ENCODE measurements at regions not wholly inside any gene's neighbourhood (a gene's known extent, or its start where the extent isn't known, plus 50 kb on each side); places are given as distances from the start of the nearest gene placed in this dataset.

DNA sequence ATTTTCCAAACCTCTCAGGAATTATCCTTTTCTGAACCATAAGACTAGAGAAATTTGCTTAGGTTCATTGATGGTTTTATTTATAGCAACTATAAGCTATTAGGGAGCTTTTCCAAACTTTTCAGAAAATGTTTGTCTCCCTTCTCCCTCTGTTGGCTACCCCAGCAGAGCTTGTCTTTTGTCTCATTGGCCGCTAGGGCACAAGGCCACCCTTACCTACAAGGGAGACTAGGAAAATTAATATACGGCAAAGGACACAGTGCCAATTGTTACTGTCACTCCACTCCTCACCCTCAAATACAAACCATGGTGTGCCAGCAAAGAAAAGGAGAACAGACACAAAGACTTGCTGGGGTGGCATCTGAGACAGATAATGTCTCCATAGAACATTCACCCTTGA, 471.4 kb downstream of the XPNPEP1 start:
- no peaks in the 10 kb centered on the region for H3K4me1 ChIP-seq (ENCODE audit: insufficient read depth, low read length, poor library complexity, severe bottlenecking)
- no peak overlapping the region for H3K4me2 ChIP-seq (ENCODE audit: low read depth, low read length, poor library complexity, severe bottlenecking)
- no peaks in the 10 kb centered on the region for H3F3A ChIP-seq (ENCODE audit: low read depth)
- H3K79me2 ChIP-seq (ENCODE audit: insufficient read depth, low read length) = no peaks in the 10 kb centered on the region
- no peak overlapping the region for H2AFZ ChIP-seq (ENCODE audit: low read length)
- no peaks in the 10 kb centered on the region for H3K9me3 ChIP-seq (ENCODE audit: insufficient read depth, low read depth, low read length)
- no peak overlapping the region for H3K4me3 ChIP-seq (ENCODE audit: low read length, poor library complexity, severe bottlenecking)
- H3K9me2 ChIP-seq (replicated peaks; ENCODE audit: low read depth, low read length) = no peaks in the 10 kb centered on the region
- no peak for TF ChIP-seq EZH2phosphoT487 (IDR thresholded peaks at IDR 0.05; ENCODE audit: borderline replicate concordance)
- TF ChIP-seq, protein P1, sequence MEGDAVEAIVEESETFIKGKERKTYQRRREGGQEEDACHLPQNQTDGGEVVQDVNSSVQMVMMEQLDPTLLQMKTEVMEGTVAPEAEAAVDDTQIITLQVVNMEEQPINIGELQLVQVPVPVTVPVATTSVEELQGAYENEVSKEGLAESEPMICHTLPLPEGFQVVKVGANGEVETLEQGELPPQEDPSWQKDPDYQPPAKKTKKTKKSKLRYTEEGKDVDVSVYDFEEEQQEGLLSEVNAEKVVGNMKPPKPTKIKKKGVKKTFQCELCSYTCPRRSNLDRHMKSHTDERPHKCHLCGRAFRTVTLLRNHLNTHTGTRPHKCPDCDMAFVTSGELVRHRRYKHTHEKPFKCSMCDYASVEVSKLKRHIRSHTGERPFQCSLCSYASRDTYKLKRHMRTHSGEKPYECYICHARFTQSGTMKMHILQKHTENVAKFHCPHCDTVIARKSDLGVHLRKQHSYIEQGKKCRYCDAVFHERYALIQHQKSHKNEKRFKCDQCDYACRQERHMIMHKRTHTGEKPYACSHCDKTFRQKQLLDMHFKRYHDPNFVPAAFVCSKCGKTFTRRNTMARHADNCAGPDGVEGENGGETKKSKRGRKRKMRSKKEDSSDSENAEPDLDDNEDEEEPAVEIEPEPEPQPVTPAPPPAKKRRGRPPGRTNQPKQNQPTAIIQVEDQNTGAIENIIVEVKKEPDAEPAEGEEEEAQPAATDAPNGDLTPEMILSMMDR (conservative IDR thresholded peaks at IDR 0.05; ENCODE audit: low read length) = no peak
- no peaks in the 10 kb centered on the region for H4K20me1 ChIP-seq (ENCODE audit: insufficient read depth, low read length, poor library complexity, severe bottlenecking)
- H3K36me3 ChIP-seq (ENCODE audit: insufficient read depth, low read length) = no peaks in the 10 kb centered on the region
- H3K27me3 ChIP-seq (ENCODE audit: insufficient read depth, low read length, poor library complexity, severe bottlenecking) = no peaks in the 10 kb centered on the region
- H3K9ac ChIP-seq (ENCODE audit: low read depth, low read length, poor library complexity, severe bottlenecking) = no peak overlapping the region

DNA sequence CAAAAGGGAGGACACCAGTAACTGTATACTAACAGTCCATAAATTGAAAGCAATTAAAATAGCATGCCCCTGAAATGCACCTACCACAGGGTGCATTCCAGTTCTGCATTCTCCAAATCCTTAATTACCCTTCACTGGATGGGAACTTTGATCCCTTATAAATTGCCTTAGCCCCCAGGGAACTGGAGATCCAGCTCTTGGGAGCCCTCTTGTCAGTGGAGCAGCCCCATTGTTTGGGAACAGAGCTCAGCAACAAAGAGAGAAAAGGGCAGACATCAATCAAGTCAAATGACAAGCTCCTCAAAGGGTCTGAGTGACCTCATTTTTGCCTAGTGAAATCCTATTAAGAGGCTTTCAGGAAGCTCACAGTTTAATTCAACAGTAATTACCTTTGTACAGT, 472.6 kb downstream of the XPNPEP1 start:
- no peaks in the 10 kb centered on the region for H3K36me3 ChIP-seq (ENCODE audit: insufficient read depth, low read length)
- no peaks in the 10 kb centered on the region for H4K20me1 ChIP-seq (ENCODE audit: insufficient read depth, low read length, poor library complexity, severe bottlenecking)
- no peaks in the 10 kb centered on the region for H3K9me2 ChIP-seq (replicated peaks; ENCODE audit: low read depth, low read length)
- H3K4me3 ChIP-seq (ENCODE audit: low read length, poor library complexity, severe bottlenecking) = no peak overlapping the region
- TF ChIP-seq, protein P1 (conservative IDR thresholded peaks at IDR 0.05; ENCODE audit: low read length) = no peak
- no peak for TF ChIP-seq EZH2phosphoT487 (IDR thresholded peaks at IDR 0.05; ENCODE audit: borderline replicate concordance)
- no peaks in the 10 kb centered on the region for H3F3A ChIP-seq (ENCODE audit: low read depth)
- no peaks in the 10 kb centered on the region for H3K79me2 ChIP-seq (ENCODE audit: insufficient read depth, low read length)
- H2AFZ ChIP-seq (ENCODE audit: low read length) = no peak overlapping the region
- H3K9ac ChIP-seq (ENCODE audit: low read depth, low read length, poor library complexity, severe bottlenecking) = no peak overlapping the region
- H3K27me3 ChIP-seq (ENCODE audit: insufficient read depth, low read length, poor library complexity, severe bottlenecking) = no peaks in the 10 kb centered on the region
- H3K4me2 ChIP-seq (ENCODE audit: low read depth, low read length, poor library complexity, severe bottlenecking) = no peak overlapping the region
- no peaks in the 10 kb centered on the region for H3K9me3 ChIP-seq (ENCODE audit: insufficient read depth, low read depth, low read length)
- H3K4me1 ChIP-seq (ENCODE audit: insufficient read depth, low read length, poor library complexity, severe bottlenecking) = no peaks in the 10 kb centered on the region

DNA sequence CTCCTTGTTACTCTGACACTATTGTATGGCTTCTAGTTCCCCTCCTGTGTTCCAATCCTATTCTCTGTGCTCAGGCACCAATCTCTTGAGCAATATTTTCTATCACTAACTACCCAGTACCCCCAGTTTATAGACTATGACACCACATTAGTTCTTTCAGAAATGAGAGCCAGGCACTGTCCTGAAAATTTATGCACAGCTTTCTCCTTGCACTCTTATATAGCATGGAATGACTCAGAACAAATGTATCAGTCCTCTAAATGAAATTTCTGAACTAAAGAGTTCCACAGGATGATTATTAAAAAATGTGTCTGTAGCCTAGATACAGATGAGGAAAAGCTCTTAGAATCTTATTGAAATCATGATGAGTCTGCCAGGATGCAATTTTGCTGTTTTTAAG, 489.9 kb downstream of the XPNPEP1 start:
- Histone ChIP-seq H3K4me1 (ENCODE audit: insufficient read depth, low read length, poor library complexity, severe bottlenecking) (no peaks in the 10 kb centered on the region), H2AFZ (ENCODE audit: low read length) (no peak overlapping the region), H3K4me3 (ENCODE audit: low read length, poor library complexity, severe bottlenecking) (no peak overlapping the region), H3K9me3 (ENCODE audit: insufficient read depth, low read depth, low read length) (no peaks in the 10 kb centered on the region), H3F3A (ENCODE audit: low read depth) (no peaks in the 10 kb centered on the region), H3K9me2 (replicated peaks; ENCODE audit: low read depth, low read length) (no peaks in the 10 kb centered on the region), H3K27me3 (ENCODE audit: insufficient read depth, low read length, poor library complexity, severe bottlenecking) (no peaks in the 10 kb centered on the region), H3K9ac (ENCODE audit: low read depth, low read length, poor library complexity, severe bottlenecking) (no peak overlapping the region), H4K20me1 (ENCODE audit: insufficient read depth, low read length, poor library complexity, severe bottlenecking) (no peaks in the 10 kb centered on the region), H3K79me2 (ENCODE audit: insufficient read depth, low read length) (no peaks in the 10 kb centered on the region), H3K36me3 (ENCODE audit: insufficient read depth, low read length) (no peaks in the 10 kb centered on the region), H3K4me2 (ENCODE audit: low read depth, low read length, poor library complexity, severe bottlenecking) (no peak overlapping the region)
- TF ChIP-seq, protein P1 (conservative IDR thresholded peaks at IDR 0.05; ENCODE audit: low read length) = no peak
- no peak for TF ChIP-seq EZH2phosphoT487 (IDR thresholded peaks at IDR 0.05; ENCODE audit: borderline replicate concordance)

Measured in Loucy (cell line).